H1 (cell line): ENCODE measurements at regions not wholly inside any gene's neighbourhood (a gene's known extent, or its start where the extent isn't known, plus 50 kb on each side); places are given as distances from the start of the nearest gene placed in this dataset.

ENCODE experiments used
- CTCF ChIA-PET: fragments of 300-600 bp; sonication (Branson Sonifier 250); formaldehyde crosslinking; loops from one replicate; lab custom pipeline; 2021; ENCODE audit not compliant: partially characterized antibody; lab: Charles Lee
- POLR2A ChIA-PET: fragments of 300-600 bp; sonication (Branson Sonifier 250); formaldehyde crosslinking; loops from one replicate; lab custom pipeline; 2021; ENCODE audit warnings: inconsistent platforms; ENCODE audit not compliant: partially characterized antibody; lab: Charles Lee
- DNase-seq, 2 experiments: peaks; one replicate each; pipeline versions ENCODE4 v3.0.0 to v3.0.0-alpha.2; 2010 to 2022; ENCODE audit warnings: low spot score in 2 of 2, low read depth in 1 of 2, mixed read lengths in 1 of 2
- FAIRE-seq: peaks from 2 replicates; lab custom pipeline; 2011; peaks lifted over from hg19 to GRCh38; lab: Jason Lieb, UNC
- H2AFZ ChIP-seq: 2 replicates; pipeline ENCODE4 v1.8.1; 2012; ENCODE audit warnings: low read length, inconsistent platforms
- H2AK5ac ChIP-seq: 2 replicates; pipeline ENCODE4 v1.6.1; 2013; ENCODE audit warnings: low read depth, low read length
- H2BK120ac ChIP-seq: replicated peaks from 2 replicates; pipeline ENCODE3; 2013; ENCODE audit warnings: low read depth, low read length, inconsistent platforms
- H2BK12ac ChIP-seq: 2 replicates; pipeline ENCODE4 v1.6.1; 2013; ENCODE audit warnings: low read depth, low read length
- H2BK15ac ChIP-seq: 2 replicates; pipeline ENCODE4 v1.6.1; 2013; ENCODE audit warnings: low read length
- H2BK20ac ChIP-seq: 2 replicates; pipeline ENCODE4 v1.6.1; 2013; ENCODE audit warnings: low read length
- H2BK5ac ChIP-seq: 2 replicates; pipeline ENCODE4 v1.6.1; 2013; ENCODE audit warnings: low read depth, low read length
- H3K14ac ChIP-seq: 2 replicates; pipeline ENCODE4 v1.6.1; 2013; ENCODE audit warnings: inconsistent platforms; ENCODE audit not compliant: insufficient read length
- H3K18ac ChIP-seq: 2 replicates; pipeline ENCODE4 v1.6.1; 2013; ENCODE audit warnings: low read length; ENCODE audit errors: extremely low read depth
- H3K23ac ChIP-seq: 2 replicates; pipeline ENCODE4 v1.6.1; 2013; ENCODE audit warnings: inconsistent platforms; ENCODE audit not compliant: insufficient read length
- H3K23me2 ChIP-seq: 2 replicates; pipeline ENCODE4 v1.6.1; 2013; ENCODE audit warnings: low read depth, low read length
- H3K27ac ChIP-seq: 2 replicates; pipeline ENCODE4 v1.6.1; 2011; ENCODE audit warnings: low read depth, low read length, inconsistent platforms
- H3K27me3 ChIP-seq, 4 experiments: replicated peaks in 1 of 4; 1 replicate in 1 of 4; 2 replicates in 3 of 4; pipeline versions ENCODE4 v1.6.1 to v1.8.1; 2011 to 2013; ENCODE audit warnings: low read length in 3 of 4, mild to moderate bottlenecking in 3 of 4, inconsistent platforms in 2 of 4, mixed read lengths in 2 of 4, moderate library complexity in 1 of 4; ENCODE audit not compliant: control insufficient read depth in 3 of 4, insufficient read depth in 3 of 4; ENCODE audit errors: extremely low read depth in 1 of 4
- H3K36me3 ChIP-seq, 4 experiments: 2 replicates each; pipeline versions ENCODE4 v1.6.1 to v1.8.1; 2011 to 2013; ENCODE audit warnings: mild to moderate bottlenecking in 4 of 4, low read length in 3 of 4, moderate library complexity in 2 of 4, control low read depth in 1 of 4, inconsistent platforms in 1 of 4; ENCODE audit not compliant: insufficient read depth in 4 of 4, control insufficient read depth in 2 of 4
- H3K4ac ChIP-seq: replicated peaks from 2 replicates; pipeline ENCODE3; 2013; ENCODE audit warnings: low read length, low read depth, mixed read lengths, inconsistent platforms; ENCODE audit not compliant: insufficient read length
- H3K4me1 ChIP-seq, 4 experiments: replicated peaks in 1 of 4; 1 replicate in 1 of 4; 2 replicates in 3 of 4; pipeline versions ENCODE4 v1.6.1 to v1.8.1; 2011 to 2013; ENCODE audit warnings: low read length in 3 of 4, inconsistent platforms in 2 of 4, mixed read lengths in 1 of 4; ENCODE audit not compliant: insufficient read depth in 4 of 4, control insufficient read depth in 3 of 4
- H3K4me2 ChIP-seq, 2 experiments: 2 replicates each; pipeline versions ENCODE4 v1.6.1 to v1.8.1; 2011 to 2013; ENCODE audit warnings: low read depth in 2 of 2, low read length in 2 of 2, control low read depth in 1 of 2, inconsistent platforms in 1 of 2, mild to moderate bottlenecking in 1 of 2; ENCODE audit not compliant: insufficient read depth in 1 of 2
- H3K4me3 ChIP-seq, 4 experiments: fragments of 200-600, 300-600 bp in 1 of 4; sonication (generic), shearing (Covaris generic), sonication (Bioruptor Twin) in 1 of 4; 2 replicates each; pipeline versions ENCODE4 v1.5.1 to v1.8.1; 2011 to 2016; ENCODE audit warnings: low read length in 4 of 4, low read depth in 3 of 4, control low read depth in 2 of 4, inconsistent platforms in 2 of 4, mild to moderate bottlenecking in 2 of 4, mixed read lengths in 1 of 4, moderate library complexity in 1 of 4; ENCODE audit not compliant: insufficient read depth in 2 of 4; ENCODE audit errors: extremely low read depth in 1 of 4
- H3K56ac ChIP-seq: replicated peaks from 2 replicates; pipeline ENCODE3; 2013; ENCODE audit warnings: low read depth, mild to moderate bottlenecking, mixed read lengths, low read length, inconsistent platforms; ENCODE audit not compliant: insufficient read length
- H3K79me1 ChIP-seq: 2 replicates; pipeline ENCODE4 v1.6.1; 2013; ENCODE audit warnings: low read depth, low read length, control low read depth
- H3K79me2 ChIP-seq, 2 experiments: 2 replicates each; pipeline versions ENCODE4 v1.6.1 to v1.8.1; 2012 to 2013; ENCODE audit warnings: low read length in 2 of 2, mild to moderate bottlenecking in 2 of 2, inconsistent platforms in 1 of 2; ENCODE audit not compliant: insufficient read depth in 2 of 2, control insufficient read depth in 1 of 2
- H3K9ac ChIP-seq, 4 experiments: replicated peaks in 1 of 4; 1 replicate in 1 of 4; 2 replicates in 3 of 4; pipeline versions ENCODE4 v1.6.1 to v1.8.1; 2011 to 2013; ENCODE audit warnings: low read depth in 3 of 4, low read length in 3 of 4, control low read depth in 2 of 4, mild to moderate bottlenecking in 2 of 4, moderate library complexity in 2 of 4, inconsistent platforms in 1 of 4; ENCODE audit errors: extremely low read depth in 1 of 4
- H3K9me3 ChIP-seq, 2 experiments: 2 replicates each; pipeline versions ENCODE4 v1.6.1 to v1.8.1; 2012 to 2013; ENCODE audit warnings: mild to moderate bottlenecking in 2 of 2, moderate library complexity in 2 of 2, control low read depth in 1 of 2, inconsistent platforms in 1 of 2, low read depth in 1 of 2, low read length in 1 of 2, mixed read lengths in 1 of 2; ENCODE audit not compliant: insufficient read depth in 2 of 2
- H4K20me1 ChIP-seq, 2 experiments: replicated peaks in 1 of 2; 2 replicates each; pipeline versions ENCODE3 to v1.8.1; 2011 to 2013; ENCODE audit warnings: inconsistent platforms in 2 of 2, low read length in 2 of 2, mild to moderate bottlenecking in 1 of 2; ENCODE audit not compliant: insufficient read depth in 2 of 2, control insufficient read depth in 1 of 2
- H4K5ac ChIP-seq: 2 replicates; pipeline ENCODE4 v1.6.1; 2013; ENCODE audit warnings: low read length, low read depth, mixed read lengths, inconsistent platforms; ENCODE audit not compliant: insufficient read length
- H4K8ac ChIP-seq: 2 replicates; pipeline ENCODE4 v1.8.0; 2013; ENCODE audit warnings: mild to moderate bottlenecking, moderate library complexity, low read length, inconsistent platforms; ENCODE audit not compliant: insufficient read depth; ENCODE audit errors: extremely low read depth
- H4K91ac ChIP-seq: replicated peaks from 2 replicates; pipeline ENCODE3; 2013; ENCODE audit warnings: low read length, mixed read lengths, inconsistent platforms; ENCODE audit not compliant: insufficient read length
- ATF3 ChIP-seq: IDR thresholded peaks from 2 replicates; pipeline ENCODE4 v1.6.1; 2011; ENCODE audit warnings: low read depth, mild to moderate bottlenecking, low read length; ENCODE audit not compliant: insufficient read depth
- E2F6 ChIP-seq: IDR thresholded peaks from 2 replicates; pipeline ENCODE4 v1.6.1; 2012; ENCODE audit warnings: inconsistent platforms
- HDAC6 ChIP-seq: IDR thresholded peaks from one replicate; pipeline ENCODE4 v1.7.1; 2012; ENCODE audit warnings: low read depth, mild to moderate bottlenecking, inconsistent platforms, low read length, moderate library complexity
- KDM1A ChIP-seq: fragments of 200-600, 300-600 bp; sonication (generic); IDR thresholded peaks from 2 replicates; pipeline ENCODE4 v1.7.1; 2016; ENCODE audit warnings: mild to moderate bottlenecking, low read length, borderline replicate concordance
- RXRA ChIP-seq: IDR thresholded peaks from 2 replicates; pipeline ENCODE4 v1.6.1; 2011; ENCODE audit warnings: low read depth, mild to moderate bottlenecking, low read length, moderate library complexity; ENCODE audit not compliant: insufficient read depth
- ZNF274 ChIP-seq: IDR thresholded peaks from 2 replicates; pipeline ENCODE4 v1.7.0; 2012; ENCODE audit warnings: low read length, borderline replicate concordance; ENCODE audit errors: extremely low read depth
- WGBS, 2 experiments: shearing (Covaris generic) in 1 of 2; methylation state at CpG; one replicate each; pipeline versions ENCODE4 v1.1.6 to v1.1.7; 2013 to 2015; ENCODE audit warnings: low lambda C conversion rate in 2 of 2, mixed read lengths in 2 of 2, inconsistent platforms in 1 of 2, low coverage in 1 of 2, missing lambda C conversion rate in 1 of 2; ENCODE audit not compliant: insufficient replicate concordance in 2 of 2, insufficient coverage in 1 of 2, insufficient read length in 1 of 2; ENCODE audit errors: extremely low coverage in 1 of 2, missing lambda C conversion rate in 1 of 2; 5-methylcytosine and 5-hydroxymethylcytosine counted together
- TF ChIP-seq, protein P1 (sequence below), 3 experiments: IDR thresholded peaks; 1 replicate in 2 of 3; 2 replicates in 1 of 3; pipeline versions ENCODE4 v1.5.1 to v1.6.1; 2011; ENCODE audit warnings: low read length in 3 of 3, mild to moderate bottlenecking in 3 of 3, inconsistent platforms in 2 of 3, low read depth in 1 of 3, moderate library complexity in 1 of 3; ENCODE audit not compliant: insufficient read depth in 1 of 3; ENCODE audit errors: control extremely low read depth in 1 of 3
- TF ChIP-seq, protein P2 (sequence below): IDR thresholded peaks from 2 replicates; pipeline ENCODE4 v1.6.1; 2012; ENCODE audit warnings: inconsistent platforms

- CTCF ChIA-PET = interaction anchor here (0.6 to 6.0 kb wide), 43 partner anchors 9 to 1014 kb away, joined by 3 to 40 read pairs (median 4); no protein-coding TSS in a partner anchor
- DNase-seq (peak; percentile 63 to 94), FAIRE-seq (peak; percentile 75)
- Histone ChIP-seq H3K4me2 (no peak overlapping the region), H2AFZ (no peak overlapping the region), H2BK120ac (no peak overlapping the region), H4K20me1 (no peaks in the 10 kb centered on the region), H2BK20ac (no peak overlapping the region), H4K5ac (no peak overlapping the region), H3K4me3 (no peak overlapping the region), H3K9ac (no peak overlapping the region), H4K8ac (no peak overlapping the region), H3K23me2 (no peaks in the 10 kb centered on the region), H3K4me1 (peaks cover 0 to 4% (median 3%) of the 10 kb centered on the region in 4 experiments; a peak in 3 of 7 replicates), H3K9me3 (no peaks in the 10 kb centered on the region), H3K14ac (no peak overlapping the region), H3K27me3 (no peaks in the 10 kb centered on the region), H2AK5ac (no peak overlapping the region), H2BK5ac (no peak overlapping the region), H3K27ac (no peak overlapping the region), H2BK12ac (no peak overlapping the region), H4K91ac (no peak overlapping the region), H2BK15ac (no peak overlapping the region), H3K36me3 (no peaks in the 10 kb centered on the region), H3K4ac (no peak overlapping the region), H3K79me1 (no peaks in the 10 kb centered on the region), H3K56ac (no peak overlapping the region), H3K23ac (no peak overlapping the region), H3K18ac (no peak overlapping the region), H3K79me2 (no peaks in the 10 kb centered on the region)
- 31% methylated on average over 9 of the region's 9 CpGs; no CpG with 5 or more reads in 1 of the 2 experiments for WGBS, 2 experiments
- POLR2A ChIA-PET = interaction anchor here (1.4 kb wide), 2 partner anchors 29 to 93 kb away, joined by 3 to 4 read pairs; no protein-coding TSS in a partner anchor
- TF ChIP-seq, protein P1, sequence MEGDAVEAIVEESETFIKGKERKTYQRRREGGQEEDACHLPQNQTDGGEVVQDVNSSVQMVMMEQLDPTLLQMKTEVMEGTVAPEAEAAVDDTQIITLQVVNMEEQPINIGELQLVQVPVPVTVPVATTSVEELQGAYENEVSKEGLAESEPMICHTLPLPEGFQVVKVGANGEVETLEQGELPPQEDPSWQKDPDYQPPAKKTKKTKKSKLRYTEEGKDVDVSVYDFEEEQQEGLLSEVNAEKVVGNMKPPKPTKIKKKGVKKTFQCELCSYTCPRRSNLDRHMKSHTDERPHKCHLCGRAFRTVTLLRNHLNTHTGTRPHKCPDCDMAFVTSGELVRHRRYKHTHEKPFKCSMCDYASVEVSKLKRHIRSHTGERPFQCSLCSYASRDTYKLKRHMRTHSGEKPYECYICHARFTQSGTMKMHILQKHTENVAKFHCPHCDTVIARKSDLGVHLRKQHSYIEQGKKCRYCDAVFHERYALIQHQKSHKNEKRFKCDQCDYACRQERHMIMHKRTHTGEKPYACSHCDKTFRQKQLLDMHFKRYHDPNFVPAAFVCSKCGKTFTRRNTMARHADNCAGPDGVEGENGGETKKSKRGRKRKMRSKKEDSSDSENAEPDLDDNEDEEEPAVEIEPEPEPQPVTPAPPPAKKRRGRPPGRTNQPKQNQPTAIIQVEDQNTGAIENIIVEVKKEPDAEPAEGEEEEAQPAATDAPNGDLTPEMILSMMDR (IDR thresholded peaks at IDR 0.05; ENCODE audit: control extremely low read depth in 1 of 3, insufficient read depth in 1 of 3, low read depth in 1 of 3, low read length in 3 of 3) = peak; percentile 94 to 100 (median 99)
- TF ChIP-seq KDM1A (no peak), HDAC6 (no peak), ZNF274 (no peak), ATF3 (no peak), RXRA (no peak), E2F6 (0 out of 2 replicates have a peak, but pooled peaks have one; percentile 18)
- TF ChIP-seq, protein P2, sequence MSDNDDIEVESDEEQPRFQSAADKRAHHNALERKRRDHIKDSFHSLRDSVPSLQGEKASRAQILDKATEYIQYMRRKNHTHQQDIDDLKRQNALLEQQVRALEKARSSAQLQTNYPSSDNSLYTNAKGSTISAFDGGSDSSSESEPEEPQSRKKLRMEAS = peak; percentile 68
Measured at GRCh38 chr2:60674524-60675165, 81.4 kb upstream of the PAPOLG start.
